A549 (cell line): ENCODE measurements at regions not wholly inside any gene's neighbourhood (a gene's known extent, or its start where the extent isn't known, plus 50 kb on each side); places are given as distances from the start of the nearest gene placed in this dataset.

Experiments
- ATAC-seq, 2 experiments: fragments of 200-7000 bp in 1 of 2; fragments of >200 bp in 1 of 2; cut with Nextera tagmentation in 1 of 2; cut with Tn5 transposase in 1 of 2; 3 replicates each; pipeline versions ENCODE4 v1.8.0 to v1.9.1; 2018 to 2020; ENCODE audit warnings: mild to moderate bottlenecking in 1 of 2, moderate library complexity in 1 of 2
- CTCF ChIA-PET: fragments of 300-600 bp; sonication (Branson Sonifier 250); formaldehyde crosslinking; extraction: SDS; loops from one replicate; lab custom pipeline; 2021; ENCODE audit warnings: antibody characterized with exemption, inconsistent platforms; lab: Yijun Ruan, JAX
- POLR2A ChIA-PET: fragments of 350-600 bp; formaldehyde crosslinking; extraction: SDS; loops from one replicate; lab custom pipeline; 2021; ENCODE audit warnings: antibody characterized with exemption, inconsistent platforms; lab: Yijun Ruan, JAX
- DNase-seq, 2 experiments: peaks; one replicate each; pipeline versions ENCODE4 v3.0.0 to v3.0.0-alpha.2; 2011 to 2016; ENCODE audit warnings: low read depth in 1 of 2, low spot score in 1 of 2
- FAIRE-seq: peaks from 2 replicates; lab custom pipeline; 2011; peaks lifted over from hg19 to GRCh38; lab: Jason Lieb, UNC
- H3K27ac ChIP-seq, 2 experiments: fragments of >200 bp; sonication (Bioruptor Twin); formaldehyde crosslinking; 3 replicates each; pipeline ENCODE4 v1.5.1; 2016 to 2017
- H3K4me1 ChIP-seq: fragments of >200 bp; sonication (Bioruptor Twin); formaldehyde crosslinking; 3 replicates; pipeline ENCODE4 v1.6.1; 2016
- H3K4me2 ChIP-seq: fragments of >200 bp; sonication (Bioruptor Twin); formaldehyde crosslinking; 3 replicates; pipeline ENCODE4 v1.6.1; 2016
- H3K4me3 ChIP-seq: fragments of >200 bp; sonication (Bioruptor Twin); formaldehyde crosslinking; 3 replicates; pipeline ENCODE4 v1.5.1; 2016
- H3K9me3 ChIP-seq: fragments of >200 bp; sonication (Bioruptor Twin); formaldehyde crosslinking; 3 replicates; pipeline ENCODE4 v1.6.1; 2016
- CBX2 ChIP-seq: fragments of 200-600 bp; sonication (generic); IDR thresholded peaks from 2 replicates; pipeline ENCODE4 v1.6.1; 2016; ENCODE audit warnings: low read depth, mild to moderate bottlenecking, borderline replicate concordance
- CHD2 ChIP-seq: fragments of 150-350 bp; IDR thresholded peaks from 2 replicates; pipeline ENCODE4 v1.6.1; 2014; ENCODE audit warnings: low read length; ENCODE audit not compliant: partially characterized antibody
- EHF ChIP-seq: fragments of 250-450 bp; sonication (Bioruptor Pico); IDR thresholded peaks from 2 replicates; pipeline ENCODE4 v1.5.0; 2020; ENCODE audit warnings: mild to moderate bottlenecking
- EHMT2 ChIP-seq: fragments of 200-600 bp; sonication (generic); IDR thresholded peaks from 2 replicates; pipeline ENCODE4 v1.6.1; 2016; ENCODE audit warnings: antibody characterized with exemption, low read depth, mild to moderate bottlenecking, moderate library complexity
- GATA3 ChIP-seq: IDR thresholded peaks from 2 replicates; pipeline ENCODE4 v1.6.1; 2012; ENCODE audit warnings: borderline replicate concordance
- HDAC2 ChIP-seq: fragments of 200-600 bp; sonication (generic); IDR thresholded peaks from 2 replicates; pipeline ENCODE4 v1.6.1; 2016
- HOXA7 ChIP-seq: fragments of 250-450 bp; sonication (Bioruptor Pico); IDR thresholded peaks from 2 replicates; pipeline ENCODE4 v1.5.0; 2020; ENCODE audit warnings: mild to moderate bottlenecking, moderate library complexity
- HOXB5 ChIP-seq: fragments of 250-450 bp; sonication (Bioruptor Pico); IDR thresholded peaks from 2 replicates; pipeline ENCODE4 v1.5.0; 2020; ENCODE audit warnings: mild to moderate bottlenecking, moderate library complexity
- JUN ChIP-seq, 2 experiments: fragments of >200 bp; sonication (Bioruptor Twin); formaldehyde crosslinking; IDR thresholded peaks; 2 replicates in 1 of 2; 3 replicates in 1 of 2; pipeline ENCODE4 v1.6.1; 2016 to 2017
- JUNB ChIP-seq: fragments of >200 bp; sonication (Bioruptor Twin); formaldehyde crosslinking; IDR thresholded peaks from 2 replicates; pipeline ENCODE4 v1.6.1; 2016
- MAZ ChIP-seq: fragments of 150-350 bp; IDR thresholded peaks from 2 replicates; pipeline ENCODE4 v1.6.1; 2014; ENCODE audit warnings: antibody characterized with exemption, low read depth, low read length, borderline replicate concordance
- MYC ChIP-seq: IDR thresholded peaks from 2 replicates; pipeline ENCODE4 v1.6.1; 2012; ENCODE audit warnings: mild to moderate bottlenecking, inconsistent platforms, low read length, improper control_type of control experiment, borderline replicate concordance
- NFE2L2 ChIP-seq: fragments of 150-350 bp; conservative IDR thresholded peaks from 2 replicates; pipeline ENCODE4 v1.6.1; 2014; ENCODE audit warnings: low read length
- NPAS2 ChIP-seq: fragments of 250-450 bp; sonication (Bioruptor Pico); IDR thresholded peaks from 2 replicates; pipeline ENCODE4 v1.8.0; 2022; ENCODE audit warnings: mild to moderate bottlenecking, moderate library complexity, borderline replicate concordance
- POLR2A ChIP-seq: IDR thresholded peaks from 2 replicates; pipeline ENCODE4 v1.6.1; 2012; ENCODE audit warnings: mild to moderate bottlenecking, low read length
- POLR2AphosphoS2 ChIP-seq: conservative IDR thresholded peaks from 2 replicates; pipeline ENCODE4 v1.6.1; 2012; ENCODE audit warnings: low read length, improper control_type of control experiment, inconsistent platforms
- RAD21 ChIP-seq, 2 experiments: fragments of >200 bp in 1 of 2; sonication (Bioruptor Twin) in 1 of 2; formaldehyde crosslinking in 1 of 2; IDR thresholded peaks in 1 of 2; conservative IDR thresholded peaks in 1 of 2; 2 replicates in 1 of 2; 3 replicates in 1 of 2; pipeline ENCODE4 v1.6.1; 2012 to 2018; ENCODE audit warnings: inconsistent platforms in 1 of 2
- RARB ChIP-seq: fragments of 250-450 bp; sonication (Bioruptor Pico); IDR thresholded peaks from 2 replicates; pipeline ENCODE4 v1.8.0; 2021; ENCODE audit warnings: mild to moderate bottlenecking, moderate library complexity
- RNF2 ChIP-seq: fragments of 200-600 bp; sonication (generic); IDR thresholded peaks from 2 replicates; pipeline ENCODE4 v1.6.1; 2016; ENCODE audit warnings: low read depth, mild to moderate bottlenecking, antibody characterized with exemption, moderate library complexity, borderline replicate concordance
- ZFP36 ChIP-seq: fragments of 450-650 bp; IDR thresholded peaks from 2 replicates; pipeline ENCODE4 v1.6.1; 2014; ENCODE audit warnings: borderline replicate concordance; ENCODE audit not compliant: partially characterized antibody
- ZSCAN20 ChIP-seq: fragments of 250-450 bp; sonication (Bioruptor Pico); IDR thresholded peaks from 2 replicates; pipeline ENCODE4 v1.8.0; 2022; ENCODE audit warnings: mild to moderate bottlenecking, moderate library complexity
- WGBS: methylation state at CpG from one replicate; pipeline ENCODE4 v1.1.6; 2017; ENCODE audit errors: missing lambda C conversion rate; 5-methylcytosine and 5-hydroxymethylcytosine counted together
- TF ChIP-seq, protein P1 (sequence below): fragments of 450-650 bp; IDR thresholded peaks from 2 replicates; pipeline ENCODE4 v1.6.1; 2014; ENCODE audit warnings: antibody characterized with exemption
- TF ChIP-seq, protein P2 (sequence below): fragments of >200 bp; sonication (Bioruptor Twin); formaldehyde crosslinking; IDR thresholded peaks from 3 replicates; pipeline ENCODE4 v1.5.1; 2016

GRCh38 chr9:93825348-93826115, 129.6 kb downstream of the BARX1 start (continued):
- no peak for TF ChIP-seq MAZ
- TF ChIP-seq JUNB: no peak
- TF ChIP-seq RAD21 (conservative IDR thresholded peaks at IDR 0.05 in 1 of 2, IDR thresholded peaks at IDR 0.05 in 1 of 2): no peak
- no peak for TF ChIP-seq ZFP36

GRCh38 chr9:93824386-93825294, 130.5 kb downstream of the BARX1 start:
- TF ChIP-seq MAZ (no peak), ZSCAN20 (CRISPR knock-in tag) (no peak), CHD2 (no peak), POLR2AphosphoS2 (no peak), HDAC2 (no peak), POLR2A (no peak), HOXA7 (CRISPR knock-in tag) (no peak), RARB (CRISPR knock-in tag) (no peak), EHF (CRISPR knock-in tag) (no peak), MYC (no peak)
- TF ChIP-seq, protein P1, sequence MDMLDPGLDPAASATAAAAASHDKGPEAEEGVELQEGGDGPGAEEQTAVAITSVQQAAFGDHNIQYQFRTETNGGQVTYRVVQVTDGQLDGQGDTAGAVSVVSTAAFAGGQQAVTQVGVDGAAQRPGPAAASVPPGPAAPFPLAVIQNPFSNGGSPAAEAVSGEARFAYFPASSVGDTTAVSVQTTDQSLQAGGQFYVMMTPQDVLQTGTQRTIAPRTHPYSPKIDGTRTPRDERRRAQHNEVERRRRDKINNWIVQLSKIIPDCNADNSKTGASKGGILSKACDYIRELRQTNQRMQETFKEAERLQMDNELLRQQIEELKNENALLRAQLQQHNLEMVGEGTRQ: no peak
- no peak for ATAC-seq
- ChIA-PET POLR2A (no interaction called here), CTCF (interaction anchor here (0.8 to 4.6 kb wide), 9 partner anchors 9 to 389 kb away, joined by 3 to 24 read pairs (median 5); no protein-coding TSS in a partner anchor)
- WGBS: 23% methylated on average over 9 of the region's 9 CpGs
- DNase-seq: no peak
- H3K4me2 ChIP-seq: no peak overlapping the region
- 0 out of 3 replicates have a peak, but pooled peaks cover 3% of the 10 kb centered on the region for H3K4me1 ChIP-seq
- FAIRE-seq: no peak
- H3K4me3 ChIP-seq: no peak overlapping the region
- H3K9me3 ChIP-seq: peaks cover 9% of the 10 kb centered on the region; the same call in 1 of the 3 replicates
- no peak overlapping the region for H3K27ac ChIP-seq

DNA sequence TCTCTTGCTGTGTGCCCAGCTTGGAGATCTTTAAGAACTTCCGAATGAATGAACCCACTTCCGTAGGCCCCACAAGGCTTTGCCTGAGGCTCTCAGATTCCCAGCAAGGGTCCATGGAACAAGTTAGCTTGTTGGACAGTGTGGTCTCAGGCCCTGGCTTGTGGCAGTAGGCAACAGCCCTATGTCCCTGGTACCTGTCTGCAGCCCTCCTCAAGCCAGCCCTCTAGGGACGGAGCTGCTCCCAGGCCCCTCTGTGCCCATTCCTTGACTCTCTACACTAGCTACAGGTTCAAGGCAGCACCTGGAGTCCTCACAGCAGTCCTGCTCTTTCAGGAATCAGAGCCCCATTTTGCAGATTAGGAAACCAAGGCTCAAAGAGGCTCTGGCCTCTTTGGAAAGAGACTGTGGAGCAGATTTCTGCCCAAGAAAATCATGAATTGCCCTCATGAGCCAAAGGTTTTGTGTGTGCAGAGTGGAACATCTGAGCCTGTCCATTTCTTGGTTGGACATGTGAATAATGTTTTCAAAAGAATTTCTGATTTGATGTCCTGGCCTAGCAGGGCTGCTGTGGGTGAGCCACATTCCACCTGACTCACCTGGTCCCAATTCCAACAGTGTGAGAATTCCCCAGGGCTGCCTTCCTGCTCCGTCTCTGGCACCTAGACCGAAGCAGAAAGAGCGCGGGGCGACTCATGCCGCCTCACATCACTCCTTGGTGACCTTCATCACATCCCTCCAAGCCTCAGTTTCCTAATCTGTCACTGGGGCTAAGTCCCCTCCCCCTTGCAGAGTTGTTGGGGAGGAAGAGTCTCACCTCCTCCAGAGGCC, 131.7 kb downstream of the BARX1 start:
- Histone ChIP-seq H3K4me3 (no peak overlapping the region), H3K4me1 (0 out of 3 replicates have a peak, but pooled peaks cover 3% of the 10 kb centered on the region), H3K9me3 (peaks cover 9% of the 10 kb centered on the region; the same call in 1 of the 3 replicates), H3K4me2 (no peak overlapping the region), H3K27ac (no peak overlapping the region)
- DNase-seq (no peak), FAIRE-seq (no peak), ATAC-seq (no peak)
- ChIA-PET CTCF (interaction anchor here (1.1 to 4.6 kb wide), 4 partner anchors 9 to 390 kb away, joined by 3 to 24 read pairs (median 14); no protein-coding TSS in a partner anchor), POLR2A (no interaction called here)
- WGBS: 61% methylated on average over 9 of the region's 9 CpGs
- TF ChIP-seq HOXB5 (CRISPR knock-in tag): no peak
- TF ChIP-seq CBX2: no peak
- TF ChIP-seq GATA3: no peak
- no peak for TF ChIP-seq EHMT2
- TF ChIP-seq, protein P2, sequence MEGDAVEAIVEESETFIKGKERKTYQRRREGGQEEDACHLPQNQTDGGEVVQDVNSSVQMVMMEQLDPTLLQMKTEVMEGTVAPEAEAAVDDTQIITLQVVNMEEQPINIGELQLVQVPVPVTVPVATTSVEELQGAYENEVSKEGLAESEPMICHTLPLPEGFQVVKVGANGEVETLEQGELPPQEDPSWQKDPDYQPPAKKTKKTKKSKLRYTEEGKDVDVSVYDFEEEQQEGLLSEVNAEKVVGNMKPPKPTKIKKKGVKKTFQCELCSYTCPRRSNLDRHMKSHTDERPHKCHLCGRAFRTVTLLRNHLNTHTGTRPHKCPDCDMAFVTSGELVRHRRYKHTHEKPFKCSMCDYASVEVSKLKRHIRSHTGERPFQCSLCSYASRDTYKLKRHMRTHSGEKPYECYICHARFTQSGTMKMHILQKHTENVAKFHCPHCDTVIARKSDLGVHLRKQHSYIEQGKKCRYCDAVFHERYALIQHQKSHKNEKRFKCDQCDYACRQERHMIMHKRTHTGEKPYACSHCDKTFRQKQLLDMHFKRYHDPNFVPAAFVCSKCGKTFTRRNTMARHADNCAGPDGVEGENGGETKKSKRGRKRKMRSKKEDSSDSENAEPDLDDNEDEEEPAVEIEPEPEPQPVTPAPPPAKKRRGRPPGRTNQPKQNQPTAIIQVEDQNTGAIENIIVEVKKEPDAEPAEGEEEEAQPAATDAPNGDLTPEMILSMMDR: no peak
- TF ChIP-seq RNF2: no peak
- TF ChIP-seq JUN (IDR thresholded peaks at IDR 0.05): no peak
- TF ChIP-seq NPAS2 (CRISPR knock-in tag): no peak
- no peak for TF ChIP-seq NFE2L2
